CD4-positive, alpha-beta T cell treated with Interleukin-6 for 4 hours (primary cell): ENCODE measurements at regions not wholly inside any gene's neighbourhood (a gene's known extent, or its start where the extent isn't known, plus 50 kb on each side); places are given as distances from the start of the nearest gene placed in this dataset.
"Not testable (repeated sequence)": the region's sequence is repeated elsewhere in the genome, so short reads cannot be mapped to it uniquely, and the experiment has no call there.

ENCODE experiments used
- DNase-seq: peaks from one replicate; pipeline ENCODE4 v3.0.0-alpha.2; 2020; ENCODE audit warnings: mixed read lengths

DNA sequence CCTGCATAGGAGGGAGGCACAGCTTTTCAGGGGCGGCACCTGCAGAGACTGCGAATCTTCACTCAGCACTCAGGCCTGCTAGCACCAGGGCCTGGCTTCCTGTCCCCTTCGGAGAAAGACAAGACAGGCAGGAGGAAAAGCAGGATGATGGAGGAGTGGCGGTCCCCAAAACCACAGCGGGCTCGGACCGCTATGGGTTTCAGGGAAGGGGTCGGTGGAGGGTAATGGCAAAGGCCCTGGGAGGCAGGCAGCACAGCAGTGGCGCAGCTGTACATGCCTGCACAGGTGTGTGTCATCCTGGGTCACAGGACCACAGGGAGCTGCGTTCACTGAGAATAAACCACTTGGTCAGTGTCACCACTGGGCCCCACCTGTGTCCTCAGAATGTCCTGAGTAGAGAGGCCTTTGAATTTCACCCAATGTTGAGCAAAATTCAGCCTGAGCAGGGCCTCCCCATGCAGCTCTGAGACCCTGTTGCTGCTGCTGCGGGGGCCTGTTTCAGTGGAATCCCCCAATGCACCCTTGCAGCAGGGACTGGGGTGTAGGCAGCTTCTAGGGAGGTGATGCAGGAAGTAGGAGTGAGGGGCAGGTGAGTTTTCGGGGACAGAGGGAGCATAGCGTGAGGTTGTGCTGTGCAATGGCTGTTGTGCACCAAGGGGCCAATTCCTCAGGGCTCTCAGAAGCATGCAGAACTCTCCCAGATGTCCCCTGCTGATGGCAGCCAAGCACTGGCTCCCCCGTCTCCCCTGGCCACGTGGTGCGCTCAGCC is 90.6 kb upstream of the PPP2R2D start:
- no peak for DNase-seq

GRCh38 chr10:131810805-131811629 is 89.8 kb upstream of the PPP2R2D start:
- no peak for DNase-seq

DNA sequence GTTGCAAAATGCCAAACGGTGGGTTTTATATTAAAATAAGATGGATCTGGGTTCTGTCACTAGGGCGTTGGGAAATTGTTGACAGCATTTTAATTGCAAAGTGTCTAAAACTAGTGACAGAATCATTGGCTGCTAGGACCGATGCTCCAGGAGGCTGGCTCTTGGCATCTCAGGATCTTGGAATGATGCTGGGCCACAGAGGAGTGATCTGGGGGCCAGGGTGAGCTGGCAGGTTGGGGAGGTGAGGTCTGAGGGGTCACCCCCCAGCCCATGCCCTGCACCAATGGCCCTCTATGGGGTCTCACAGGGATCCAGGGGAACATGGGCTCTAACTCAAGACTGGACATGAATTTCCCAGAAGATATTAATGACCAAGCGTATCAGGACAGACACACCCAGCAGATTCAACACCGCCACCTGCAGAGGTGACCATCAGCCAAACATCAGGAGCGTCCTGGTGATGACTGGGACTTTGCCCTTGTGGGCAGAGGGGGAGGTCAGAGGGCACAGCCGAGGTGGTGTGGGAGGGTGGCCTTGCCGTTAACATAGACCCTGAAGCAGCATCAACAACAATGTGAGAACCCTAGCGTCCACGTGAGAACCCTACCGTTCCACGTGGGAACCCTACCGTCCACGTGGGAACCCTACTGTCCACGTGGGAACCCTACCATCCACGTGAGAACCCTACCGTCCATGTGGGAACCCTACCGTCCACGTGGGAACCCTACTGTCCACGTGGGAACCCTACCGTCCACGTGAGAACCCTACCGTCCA is 89.0 kb upstream of the PPP2R2D start:
- no peak for DNase-seq

DNA sequence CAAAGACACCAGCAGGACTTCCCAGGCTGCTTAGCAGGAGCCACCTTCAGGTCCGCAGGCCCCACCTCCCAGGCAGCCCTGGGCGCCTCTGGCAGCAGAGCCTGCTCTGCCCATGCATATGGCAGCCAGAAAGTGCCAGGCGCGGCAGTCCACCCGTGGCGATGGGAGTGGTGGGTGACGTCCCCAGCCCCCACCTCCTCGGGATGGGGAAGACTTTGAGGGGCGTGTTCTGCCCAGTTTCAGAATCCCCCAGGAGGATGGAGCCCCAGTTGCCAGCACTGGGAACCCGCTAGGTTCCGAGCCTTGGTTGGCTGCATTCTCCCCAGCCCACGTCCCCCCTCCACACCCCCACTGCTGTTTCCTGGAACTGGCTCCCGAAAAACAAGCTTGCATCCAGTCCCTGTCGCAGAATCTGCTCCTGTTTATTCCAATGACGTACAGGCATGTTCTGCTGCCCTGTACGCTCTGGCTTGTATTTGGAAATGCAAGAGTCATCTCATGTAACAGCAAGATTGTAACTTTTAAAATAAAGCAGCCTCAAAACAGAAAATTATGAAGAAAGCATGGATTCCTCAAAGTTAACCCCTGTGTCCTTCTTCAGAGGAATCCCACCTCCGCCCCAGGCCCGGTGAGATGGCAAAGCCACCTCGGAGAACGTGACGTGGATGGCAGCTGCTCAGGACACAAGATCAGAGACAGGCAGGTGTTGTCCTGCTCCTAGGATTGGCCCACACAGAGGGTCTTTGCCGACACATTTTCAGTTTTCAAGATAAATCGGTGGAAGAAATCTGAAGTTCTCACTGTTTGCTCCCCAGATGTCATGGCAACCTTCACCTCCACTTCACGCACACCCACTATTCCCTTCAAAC is 87.8 kb upstream of the PPP2R2D start:
- DNase-seq: no peak

- no peak for DNase-seq
Measured at GRCh38 chr10:131814567-131815265, 86.1 kb upstream of the PPP2R2D start.

DNA sequence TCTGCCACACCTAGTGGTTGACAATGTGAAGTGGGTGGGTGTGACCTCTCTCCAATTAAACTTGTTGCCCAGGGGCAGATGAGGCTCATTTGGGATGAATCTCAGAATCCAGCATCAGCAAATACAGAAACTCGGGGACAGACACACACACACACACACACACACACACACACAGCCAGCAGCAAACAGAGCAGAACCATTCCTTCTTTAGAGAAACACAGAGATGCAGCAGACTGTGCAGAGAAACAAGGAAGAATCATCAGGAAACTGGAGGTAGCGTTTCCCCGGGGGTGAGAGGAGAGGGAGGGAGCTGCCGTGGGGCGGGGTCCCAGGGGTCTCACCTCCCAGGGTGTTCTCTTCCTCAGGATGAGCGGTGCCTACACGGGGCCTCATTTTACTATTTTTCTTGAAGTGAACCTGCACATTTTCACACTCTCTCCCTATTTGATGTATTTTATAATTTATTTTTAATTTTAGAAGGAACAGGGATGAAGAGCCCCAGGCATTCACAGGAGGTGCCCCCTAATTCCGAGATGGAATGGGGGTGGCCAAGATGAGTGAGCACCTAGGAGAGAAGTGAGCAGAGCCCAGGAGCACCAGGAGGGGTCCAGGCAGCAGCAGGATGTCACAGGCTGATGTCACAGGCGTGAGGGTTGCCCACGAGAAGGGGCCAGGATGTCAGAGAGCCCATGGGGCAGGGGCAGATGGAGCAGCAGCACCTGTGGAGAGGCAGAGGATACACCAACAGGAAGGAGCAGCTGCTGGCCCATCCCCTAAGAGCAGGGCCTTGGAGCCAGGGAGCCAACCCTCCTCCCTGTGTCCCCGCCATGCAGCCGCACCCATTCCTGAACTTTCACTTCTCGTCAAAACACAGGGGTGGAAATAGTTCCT is 85.3 kb upstream of the PPP2R2D start:
- no peak for DNase-seq

- no peak for DNase-seq
Measured at GRCh38 chr10:131816157-131816775, 84.5 kb upstream of the PPP2R2D start.

- no peak for DNase-seq
Measured at GRCh38 chr10:131816941-131817700, 83.7 kb upstream of the PPP2R2D start.

- DNase-seq: no peak
Measured at GRCh38 chr10:131817866-131818509, 82.8 kb upstream of the PPP2R2D start.

GRCh38 chr10:131818510-131819234 is 82.1 kb upstream of the PPP2R2D start:
- DNase-seq: no peak

DNA sequence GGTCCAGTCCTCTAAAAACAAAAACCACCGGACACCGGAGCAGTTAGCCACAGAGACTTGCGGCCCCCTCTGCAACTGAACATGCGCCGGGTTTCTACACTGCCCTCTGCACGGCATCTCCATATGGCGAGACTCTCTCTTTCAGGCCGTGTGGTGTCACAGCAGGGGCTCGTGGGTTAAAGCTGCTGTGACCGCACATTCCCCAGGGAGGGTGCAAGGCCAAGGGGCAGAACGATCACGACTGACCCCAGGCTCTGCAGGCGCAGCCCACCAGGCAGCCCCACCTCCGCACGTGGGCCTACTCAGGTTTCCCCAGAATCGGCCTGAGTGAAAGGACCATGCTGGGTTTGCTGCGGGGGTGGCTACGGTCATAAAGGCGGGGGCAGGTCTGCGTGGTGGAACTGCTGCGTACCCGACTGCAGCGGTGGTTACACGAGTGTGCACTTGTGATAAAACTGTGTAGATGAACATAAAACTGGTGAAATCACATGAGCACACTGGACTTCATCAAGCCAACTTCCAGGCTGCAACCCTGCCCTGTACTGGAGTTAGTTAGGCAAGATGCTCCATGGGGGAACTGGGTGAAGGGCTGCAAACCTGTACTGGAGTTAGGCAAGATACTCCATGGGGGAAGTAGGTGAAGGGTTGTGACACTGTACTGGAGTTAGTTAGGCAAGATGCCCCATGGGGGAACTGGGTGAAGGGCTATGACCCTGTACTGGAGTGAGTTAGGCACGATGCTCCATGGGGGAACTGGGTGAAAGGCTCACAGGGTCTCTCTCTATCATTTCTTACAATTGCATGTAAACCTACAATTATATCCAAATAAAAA is 81.4 kb upstream of the PPP2R2D start:
- no peak for DNase-seq

- no peak for DNase-seq
Measured at GRCh38 chr10:131820626-131821025, 80.2 kb upstream of the PPP2R2D start.

DNA sequence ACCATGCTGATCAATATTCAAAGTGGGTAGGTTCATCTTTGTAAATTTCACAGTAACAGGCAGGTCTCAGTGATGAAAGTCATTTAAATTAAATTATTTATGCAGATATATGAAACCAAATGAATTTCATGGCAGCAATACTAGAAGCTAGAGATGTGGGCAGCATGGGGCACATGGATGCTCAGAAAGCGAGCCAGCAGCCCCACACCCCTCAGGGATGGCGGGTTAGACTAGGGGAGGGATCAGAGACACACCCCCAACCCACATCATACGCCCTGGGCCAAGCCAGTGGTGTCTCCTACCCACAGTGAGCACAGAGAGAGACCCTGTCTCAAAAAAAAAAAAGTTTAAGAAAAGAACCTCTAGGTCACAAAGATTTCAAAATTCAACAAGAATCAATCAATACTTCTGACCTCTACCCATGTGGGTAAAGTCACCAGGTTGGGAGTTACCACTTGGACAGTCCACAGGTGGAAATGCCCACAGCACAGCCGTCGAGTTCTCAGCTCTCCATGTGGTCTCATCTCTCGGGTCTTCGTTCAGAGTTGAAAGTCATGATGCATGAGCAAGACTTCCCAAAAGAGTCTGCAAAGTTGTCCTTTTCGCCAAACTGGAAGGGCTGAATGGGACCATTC is 79.3 kb upstream of the PPP2R2D start:
- no peak for DNase-seq

- DNase-seq: no peak
Measured at GRCh38 chr10:131822013-131822691, 78.7 kb upstream of the PPP2R2D start.

DNA sequence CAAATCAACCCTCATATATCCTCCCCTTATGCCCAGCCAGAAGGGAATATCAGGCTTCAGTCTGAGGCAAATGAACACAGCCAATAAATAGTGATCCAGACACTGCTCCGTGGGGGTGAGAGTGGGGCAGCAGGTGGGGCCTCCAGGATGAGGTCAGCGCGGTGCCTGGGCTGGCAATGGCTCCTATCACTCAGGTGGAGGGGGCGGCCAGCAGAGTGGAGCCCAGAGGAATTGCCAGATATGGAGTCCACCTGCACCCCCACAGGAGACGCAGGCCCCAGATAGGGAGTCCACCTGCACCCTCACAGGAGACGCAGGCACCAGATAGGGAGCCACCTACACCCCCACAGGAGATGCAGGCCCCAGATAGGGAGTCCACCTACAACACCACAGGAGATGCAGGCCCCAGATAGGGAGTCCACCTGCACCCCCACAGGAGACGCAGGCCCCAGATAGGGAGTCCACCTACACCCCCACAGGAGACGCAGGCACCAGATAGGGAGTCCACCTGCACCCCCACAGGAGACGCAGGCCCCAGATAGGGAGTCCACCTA is 78.0 kb upstream of the PPP2R2D start:
- no peak for DNase-seq

- not testable (repeated sequence) for DNase-seq
Measured at GRCh38 chr10:131823601-131824099, 77.2 kb upstream of the PPP2R2D start.
